CD14-positive monocyte (primary cell): ENCODE measurements at regions not wholly inside any gene's neighbourhood (a gene's known extent, or its start where the extent isn't known, plus 50 kb on each side); places are given as distances from the start of the nearest gene placed in this dataset.

Source experiments
- DNase-seq, 3 donors: peaks; one replicate each; pipeline ENCODE4 v3.0.0-alpha.2; 2011 to 2022
- H2AFZ ChIP-seq: 2 replicates; pipeline ENCODE4 v1.6.0; 2012; ENCODE audit warnings: mild to moderate bottlenecking, low read depth, low read length, inconsistent platforms; ENCODE audit not compliant: insufficient read depth, poor library complexity, severe bottlenecking
- H3K27ac ChIP-seq, 2 donors: 1 replicate in 1 of 2; 2 replicates in 1 of 2; pipeline ENCODE4 v1.5.1; 2012 to 2013; ENCODE audit warnings: low read length in 2 of 2, control low read depth in 1 of 2, inconsistent platforms in 1 of 2, low read depth in 1 of 2, mild to moderate bottlenecking in 1 of 2
- H3K27me3 ChIP-seq, 2 donors: one replicate each; pipeline versions ENCODE4 v1.6.0 to v1.6.1; 2011 to 2013; ENCODE audit warnings: low read length in 2 of 2; ENCODE audit not compliant: control insufficient read depth in 2 of 2, insufficient read depth in 2 of 2
- H3K36me3 ChIP-seq, 2 donors: replicated peaks in 1 of 2; 1 replicate in 1 of 2; 2 replicates in 1 of 2; pipeline versions ENCODE4 v1.5.1 to v1.6.1; 2012 to 2013; ENCODE audit warnings: low read length in 2 of 2, control low read depth in 1 of 2, inconsistent platforms in 1 of 2, mild to moderate bottlenecking in 1 of 2; ENCODE audit not compliant: insufficient read depth in 2 of 2, control insufficient read depth in 1 of 2
- H3K4me1 ChIP-seq, 2 donors: 1 replicate in 1 of 2; 2 replicates in 1 of 2; pipeline versions ENCODE4 v1.5.1 to v1.6.1; 2012 to 2013; ENCODE audit warnings: low read length in 2 of 2, control low read depth in 1 of 2, inconsistent platforms in 1 of 2, mild to moderate bottlenecking in 1 of 2, moderate library complexity in 1 of 2; ENCODE audit not compliant: insufficient read depth in 2 of 2, control insufficient read depth in 1 of 2
- H3K4me2 ChIP-seq: replicated peaks from 2 replicates; pipeline ENCODE3; 2012; ENCODE audit warnings: low read length, moderate library complexity, mild to moderate bottlenecking; ENCODE audit not compliant: poor library complexity, severe bottlenecking; ENCODE audit errors: extremely low read depth
- H3K4me3 ChIP-seq, 3 experiments: fragments of 200-600 bp in 1 of 3; sonication (generic) in 1 of 3; replicated peaks in 1 of 3; 1 replicate in 2 of 3; 2 replicates in 1 of 3; pipeline ENCODE4 v1.5.1; 2011 to 2013; ENCODE audit warnings: low read length in 3 of 3, mild to moderate bottlenecking in 3 of 3, control low read depth in 2 of 3, low read depth in 2 of 3, inconsistent platforms in 1 of 3, moderate library complexity in 1 of 3
- H3K79me2 ChIP-seq: 2 replicates; pipeline ENCODE4 v1.6.0; 2012; ENCODE audit warnings: mild to moderate bottlenecking, control low read depth, inconsistent platforms, low read length, moderate library complexity; ENCODE audit not compliant: insufficient read depth
- H3K9ac ChIP-seq: 2 replicates; pipeline ENCODE4 v1.6.0; 2017; ENCODE audit warnings: low read length, mild to moderate bottlenecking; ENCODE audit not compliant: insufficient read depth, poor library complexity, severe bottlenecking
- H3K9me3 ChIP-seq, 2 donors: replicated peaks in 1 of 2; 1 replicate in 1 of 2; 2 replicates in 1 of 2; pipeline versions ENCODE4 v1.5.1 to v1.6.1; 2012 to 2013; ENCODE audit warnings: low read length in 2 of 2, control low read depth in 1 of 2; ENCODE audit not compliant: control insufficient read depth in 1 of 2, insufficient read depth in 1 of 2
- H4K20me1 ChIP-seq: 2 replicates; pipeline ENCODE4 v1.6.0; 2012; ENCODE audit warnings: mild to moderate bottlenecking, low read length, control low read depth, moderate library complexity; ENCODE audit not compliant: insufficient read depth
- H3K27ac Mint-ChIP-seq, 7 donors: one replicate each; pipeline ENCODE4 v1.8.0; 2020; ENCODE audit warnings: mild to moderate bottlenecking in 7 of 7, mixed read lengths in 7 of 7, moderate library complexity in 6 of 7, inconsistent platforms in 2 of 7
- H3K27me3 Mint-ChIP-seq, 3 donors: one replicate each; pipeline ENCODE4 v1.8.0; 2021 to 2022; ENCODE audit warnings: low read depth in 3 of 3, mild to moderate bottlenecking in 3 of 3, mixed read lengths in 3 of 3, moderate library complexity in 3 of 3, inconsistent platforms in 1 of 3
- H3K36me3 Mint-ChIP-seq, 2 donors: one replicate each; pipeline ENCODE4 v1.8.0; 2020; ENCODE audit warnings: mixed read lengths in 2 of 2, inconsistent platforms in 1 of 2, mild to moderate bottlenecking in 1 of 2
- H3K4me1 Mint-ChIP-seq: one replicate; pipeline ENCODE4 v1.8.0; 2020; ENCODE audit warnings: mild to moderate bottlenecking, mixed read lengths
- H3K4me3 Mint-ChIP-seq, 2 donors: one replicate each; pipeline ENCODE4 v1.8.0; 2020; ENCODE audit warnings: mild to moderate bottlenecking in 2 of 2, mixed read lengths in 2 of 2, moderate library complexity in 1 of 2
- H3K9me3 Mint-ChIP-seq, 7 donors: one replicate each; pipeline ENCODE4 v1.8.0; 2020 to 2022; ENCODE audit warnings: mixed read lengths in 7 of 7, mild to moderate bottlenecking in 6 of 7, moderate library complexity in 6 of 7, inconsistent platforms in 2 of 7
- CTCF ChIP-seq: fragments of 200-600 bp; IDR thresholded peaks from one replicate; pipeline ENCODE4 v1.8.0; 2022; ENCODE audit warnings: antibody characterized with exemption, mild to moderate bottlenecking
- WGBS: methylation state at CpG from one replicate; pipeline ENCODE4 v1.1.5; 2013; ENCODE audit warnings: missing lambda C conversion rate; ENCODE audit not compliant: insufficient coverage; 5-methylcytosine and 5-hydroxymethylcytosine counted together
- intact Hi-C, 2 donors: fragments of 100-400 bp; cut with micrococcal nuclease; formaldehyde crosslinking; loops; one replicate each; pipeline versions ENCODE4 v1.15.0 to v1.15.1; 2023

- Histone ChIP-seq H3K4me3 (no peak overlapping the region), H3K4me2 (no peak overlapping the region), H3K4me1 (no peaks in the 10 kb centered on the region), H3K9ac (no peak overlapping the region), H3K27me3 (no peaks in the 10 kb centered on the region), H4K20me1 (no peaks in the 10 kb centered on the region), H3K36me3 (no peaks in the 10 kb centered on the region), H3K9me3 (no peaks in the 10 kb centered on the region), H2AFZ (no peak overlapping the region), H3K27ac (no peak overlapping the region), H3K79me2 (no peaks in the 10 kb centered on the region)
- WGBS: 38% methylated on average over 7 of the region's 7 CpGs
- Mint-ChIP-seq H3K36me3 (no peaks in the 10 kb centered on the region), H3K27me3 (peaks cover 0 to 2% (median 1%) of the 10 kb centered on the region in 3 donors), H3K27ac (peak overlapping the region in 1 of 7 donors; percentile 13), H3K4me1 (no peaks in the 10 kb centered on the region), H3K9me3 (peaks cover 0 to 11% (median 3%) of the 10 kb centered on the region in 7 donors), H3K4me3 (no peak overlapping the region)
- intact Hi-C loops: no loop called here
- no peak for DNase-seq
- TF ChIP-seq CTCF: no peak
Measured at GRCh38 chr16:26614237-26614841, 452.4 kb upstream of the C16orf82 start.

DNA sequence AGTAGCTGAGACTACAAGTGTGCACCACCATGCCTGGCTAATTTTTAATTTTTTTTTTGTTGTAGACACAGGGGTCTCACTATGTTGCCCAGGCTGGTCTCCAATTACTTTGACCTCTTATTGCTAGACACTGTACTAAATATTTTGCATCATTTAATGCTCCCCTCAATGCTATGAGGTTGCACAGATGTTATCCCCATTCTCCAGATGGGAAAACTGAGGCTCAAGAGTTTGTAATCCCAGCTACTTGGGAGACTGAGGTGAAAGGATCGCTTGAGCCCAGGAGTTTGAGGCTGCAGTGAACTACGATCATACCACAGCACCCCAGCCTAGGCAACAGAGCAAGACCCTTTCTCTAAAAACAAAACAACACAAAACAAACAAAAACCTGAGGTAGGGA, 443.3 kb upstream of the C16orf82 start:
- no peak for DNase-seq
- Mint-ChIP-seq H3K9me3 (peaks cover 0 to 10% (median 4%) of the 10 kb centered on the region in 7 donors), H3K27me3 (peaks cover 0 to 3% (median 0%) of the 10 kb centered on the region in 3 donors), H3K4me1 (no peaks in the 10 kb centered on the region), H3K36me3 (no peaks in the 10 kb centered on the region), H3K4me3 (no peak overlapping the region), H3K27ac (no peak overlapping the region)
- Histone ChIP-seq H3K79me2 (no peaks in the 10 kb centered on the region), H3K4me1 (no peaks in the 10 kb centered on the region), H3K27ac (no peak overlapping the region), H3K9me3 (no peaks in the 10 kb centered on the region), H3K27me3 (no peaks in the 10 kb centered on the region), H3K4me3 (no peak overlapping the region), H3K9ac (no peak overlapping the region), H3K4me2 (no peak overlapping the region), H2AFZ (no peak overlapping the region), H3K36me3 (no peaks in the 10 kb centered on the region), H4K20me1 (no peaks in the 10 kb centered on the region)
- intact Hi-C loops: no loop called here
- no CpG with 5 or more reads among the region's 2 CpGs for WGBS
- TF ChIP-seq CTCF: no peak
